Osteocyte (in vitro differentiated cells): ENCODE measurements at regions not wholly inside any gene's neighbourhood (a gene's known extent, or its start where the extent isn't known, plus 50 kb on each side); places are given as distances from the start of the nearest gene placed in this dataset.

ENCODE experiments used
- DNase-seq: peaks from one replicate; pipeline ENCODE4 v3.0.0; 2021; ENCODE audit warnings: mixed read lengths; ENCODE audit not compliant: unreplicated experiment; ENCODE audit errors: extremely low spot score
- H3K27ac Mint-ChIP-seq: one replicate; pipeline ENCODE4 v1.8.0; 2021; ENCODE audit warnings: mild to moderate bottlenecking, mixed read lengths; ENCODE audit not compliant: unreplicated experiment
- H3K27me3 Mint-ChIP-seq: one replicate; pipeline ENCODE4 v1.8.0; 2021; ENCODE audit warnings: mixed read lengths; ENCODE audit not compliant: unreplicated experiment
- H3K36me3 Mint-ChIP-seq: one replicate; pipeline ENCODE4 v1.8.0; 2021; ENCODE audit warnings: mixed read lengths; ENCODE audit not compliant: unreplicated experiment
- H3K4me1 Mint-ChIP-seq: one replicate; pipeline ENCODE4 v1.8.0; 2021; ENCODE audit warnings: mixed read lengths; ENCODE audit not compliant: unreplicated experiment
- H3K4me3 Mint-ChIP-seq: one replicate; pipeline ENCODE4 v1.8.0; 2021; ENCODE audit warnings: mild to moderate bottlenecking, moderate library complexity, mixed read lengths; ENCODE audit not compliant: unreplicated experiment
- H3K9me3 Mint-ChIP-seq: one replicate; pipeline ENCODE4 v1.8.0; 2021; ENCODE audit warnings: mixed read lengths; ENCODE audit not compliant: unreplicated experiment
- CTCF ChIP-seq: fragments of 200-600 bp; sonication (generic); IDR thresholded peaks from 2 replicates; pipeline ENCODE4 v1.5.0; 2021; ENCODE audit warnings: antibody characterized with exemption, mild to moderate bottlenecking, moderate library complexity

DNA sequence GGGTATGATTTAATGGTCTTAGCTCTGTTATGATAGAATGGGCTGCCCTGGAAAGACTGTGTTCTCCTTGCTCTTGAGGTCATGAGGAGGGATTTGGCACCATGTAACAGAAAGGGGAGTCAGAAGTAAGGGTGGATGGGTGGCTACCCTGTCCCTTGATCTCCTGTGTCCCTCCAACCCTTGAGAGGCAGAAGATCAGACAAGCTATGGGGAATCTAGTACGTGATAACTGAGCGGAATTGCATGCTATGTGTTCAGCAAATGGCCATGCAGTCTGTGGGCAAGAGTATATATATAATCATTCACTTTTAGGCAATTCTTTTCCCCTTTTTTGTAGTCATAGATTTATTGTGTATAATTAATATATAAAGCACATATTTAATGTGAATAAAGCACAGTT is 174.9 kb downstream of the SEC23IP start:
- Mint-ChIP-seq H3K27ac (no peak overlapping the region), H3K36me3 (no peaks in the 10 kb centered on the region), H3K4me3 (no peak overlapping the region), H3K4me1 (no peaks in the 10 kb centered on the region), H3K27me3 (no peaks in the 10 kb centered on the region), H3K9me3 (peaks cover 5% of the 10 kb centered on the region)
- DNase-seq = no peak
- TF ChIP-seq CTCF = no peak

DNA sequence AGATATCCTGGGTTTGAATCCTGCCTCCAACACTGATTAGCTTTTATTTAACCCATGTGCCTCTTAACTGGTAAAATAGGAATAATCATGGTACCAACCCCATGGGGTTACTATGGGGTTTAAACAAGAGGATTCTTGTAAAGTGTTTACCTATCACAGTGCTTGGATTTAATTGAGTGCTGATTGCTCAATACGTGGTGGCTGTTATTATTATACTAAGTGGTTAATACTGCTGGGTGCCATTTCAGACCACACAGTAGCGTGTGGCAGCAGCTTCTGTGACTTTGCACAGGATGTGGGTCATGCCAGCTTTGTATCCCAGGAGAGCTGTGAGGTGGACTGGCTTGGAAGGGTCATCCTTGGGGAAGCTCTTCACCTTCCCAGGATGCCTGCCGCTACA is 177.2 kb downstream of the SEC23IP start:
- no peaks in the 10 kb centered on the region for H3K36me3 Mint-ChIP-seq
- no peak for DNase-seq
- TF ChIP-seq CTCF = no peak
- H3K27ac Mint-ChIP-seq = no peak overlapping the region
- H3K4me3 Mint-ChIP-seq = no peak overlapping the region
- peaks cover 11% of the 10 kb centered on the region for H3K9me3 Mint-ChIP-seq
- no peaks in the 10 kb centered on the region for H3K4me1 Mint-ChIP-seq
- H3K27me3 Mint-ChIP-seq = peaks cover 5% of the 10 kb centered on the region

GRCh38 chr10:120075349-120075748 is 182.8 kb downstream of the SEC23IP start:
- no peak for DNase-seq
- TF ChIP-seq CTCF = no peak
- Mint-ChIP-seq H3K9me3 (peaks cover 5% of the 10 kb centered on the region), H3K4me3 (no peak overlapping the region), H3K36me3 (no peaks in the 10 kb centered on the region), H3K4me1 (no peaks in the 10 kb centered on the region), H3K27me3 (peaks cover 23% of the 10 kb centered on the region), H3K27ac (no peak overlapping the region)

DNA sequence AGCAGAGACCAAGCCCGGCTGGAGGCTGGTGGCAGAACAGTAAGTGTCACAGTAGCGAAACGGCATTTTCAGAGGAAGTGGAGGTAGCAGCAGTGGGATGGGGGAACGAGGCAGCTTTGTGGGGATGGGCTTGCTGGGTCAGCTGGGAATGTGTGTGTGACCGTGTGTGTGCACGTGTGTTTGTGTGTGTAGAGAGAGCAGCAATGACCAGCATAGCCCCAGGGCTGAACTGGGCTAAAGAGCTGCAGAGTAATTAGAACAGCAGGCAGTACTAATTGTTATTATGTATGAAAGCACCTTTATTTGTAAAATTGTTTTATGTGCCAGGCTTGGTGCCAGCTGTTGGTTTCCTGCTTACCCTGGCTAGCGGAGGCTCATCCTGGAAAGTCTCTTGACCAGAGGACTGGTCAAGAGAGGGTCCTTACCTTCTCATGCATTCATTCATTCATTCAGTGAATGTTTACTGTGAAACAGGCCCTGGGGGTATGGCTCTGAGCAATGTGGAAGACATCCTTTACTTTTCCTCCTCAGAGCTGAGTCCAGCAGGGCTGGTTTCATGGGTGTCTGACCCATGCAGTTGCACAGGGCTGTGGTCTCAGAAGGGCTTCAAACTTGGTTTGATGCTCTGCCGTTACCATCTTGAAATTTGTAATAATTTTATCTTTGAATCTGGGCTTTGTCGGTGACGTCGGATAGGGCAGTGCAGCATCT is 184.6 kb downstream of the SEC23IP start:
- H3K4me1 Mint-ChIP-seq = no peaks in the 10 kb centered on the region
- no peak for TF ChIP-seq CTCF
- H3K27ac Mint-ChIP-seq = no peak overlapping the region
- no peak overlapping the region for H3K4me3 Mint-ChIP-seq
- H3K36me3 Mint-ChIP-seq = no peaks in the 10 kb centered on the region
- H3K27me3 Mint-ChIP-seq = peaks cover 23% of the 10 kb centered on the region
- DNase-seq = no peak
- H3K9me3 Mint-ChIP-seq = peaks cover 5% of the 10 kb centered on the region

DNA sequence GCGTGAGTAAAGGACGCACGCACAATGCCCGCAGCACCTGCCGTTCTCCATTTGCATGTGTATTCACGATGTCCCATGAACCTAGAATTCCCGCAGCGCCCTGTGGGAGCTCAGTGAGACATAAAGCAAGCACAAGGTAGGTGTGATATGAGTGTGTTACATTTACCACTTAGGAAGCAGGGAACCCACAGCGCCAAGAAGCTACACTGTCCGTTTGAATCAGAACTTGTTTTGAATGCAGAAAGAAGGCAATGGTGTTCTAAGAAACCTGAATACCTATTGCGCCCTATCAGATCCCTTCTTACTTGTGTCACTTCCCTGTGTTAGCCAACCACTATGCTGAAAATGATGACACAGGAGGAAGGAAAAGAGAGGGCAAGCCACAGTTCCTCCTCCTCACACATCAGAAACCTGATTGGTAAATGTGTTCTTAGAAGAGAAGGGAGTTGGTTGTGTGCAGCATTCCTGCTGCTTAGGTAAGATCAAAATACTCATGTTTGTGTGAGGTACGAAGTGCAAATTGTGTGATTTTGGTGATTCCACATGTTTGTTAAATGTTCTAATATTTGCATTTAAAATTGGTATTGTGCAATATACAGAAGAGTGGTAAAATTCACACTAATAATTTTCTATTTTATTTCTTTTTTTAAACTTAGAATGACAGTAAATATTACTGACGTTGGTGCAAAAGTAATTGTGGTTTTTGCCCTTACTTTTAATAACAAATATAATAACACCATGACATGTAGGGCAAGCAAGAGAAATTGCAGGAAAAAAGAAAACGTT is 185.4 kb downstream of the SEC23IP start:
- H3K27ac Mint-ChIP-seq = no peak overlapping the region
- no peaks in the 10 kb centered on the region for H3K4me1 Mint-ChIP-seq
- H3K4me3 Mint-ChIP-seq = no peak overlapping the region
- H3K27me3 Mint-ChIP-seq = peaks cover 23% of the 10 kb centered on the region
- H3K36me3 Mint-ChIP-seq = no peaks in the 10 kb centered on the region
- no peak for DNase-seq
- peaks cover 1% of the 10 kb centered on the region for H3K9me3 Mint-ChIP-seq
- no peak for TF ChIP-seq CTCF
